IPS-18a (cell line): ENCODE measurements at regions not wholly inside any gene's neighbourhood (a gene's known extent, or its start where the extent isn't known, plus 50 kb on each side); places are given as distances from the start of the nearest gene placed in this dataset.

Experiments used
- H3K27ac ChIP-seq: one replicate; pipeline ENCODE4 v1.5.1; 2013; ENCODE audit warnings: low read length
- H3K27me3 ChIP-seq: one replicate; pipeline ENCODE4 v1.6.1; 2013; ENCODE audit warnings: mild to moderate bottlenecking, low read length; ENCODE audit not compliant: control insufficient read depth, insufficient read depth
- H3K36me3 ChIP-seq: one replicate; pipeline ENCODE4 v1.6.1; 2013; ENCODE audit warnings: low read depth, low read length; ENCODE audit not compliant: control insufficient read depth
- H3K4me1 ChIP-seq: one replicate; pipeline ENCODE4 v1.6.1; 2013; ENCODE audit warnings: low read depth, low read length; ENCODE audit not compliant: control insufficient read depth
- H3K4me3 ChIP-seq: one replicate; pipeline ENCODE4 v1.5.1; 2013; ENCODE audit warnings: low read length
- H3K9ac ChIP-seq: one replicate; pipeline ENCODE4 v1.6.1; 2013; ENCODE audit warnings: mild to moderate bottlenecking, low read length, moderate library complexity
- H3K9me3 ChIP-seq: one replicate; pipeline ENCODE4 v1.6.1; 2013; ENCODE audit warnings: low read depth, low read length; ENCODE audit not compliant: control insufficient read depth

DNA sequence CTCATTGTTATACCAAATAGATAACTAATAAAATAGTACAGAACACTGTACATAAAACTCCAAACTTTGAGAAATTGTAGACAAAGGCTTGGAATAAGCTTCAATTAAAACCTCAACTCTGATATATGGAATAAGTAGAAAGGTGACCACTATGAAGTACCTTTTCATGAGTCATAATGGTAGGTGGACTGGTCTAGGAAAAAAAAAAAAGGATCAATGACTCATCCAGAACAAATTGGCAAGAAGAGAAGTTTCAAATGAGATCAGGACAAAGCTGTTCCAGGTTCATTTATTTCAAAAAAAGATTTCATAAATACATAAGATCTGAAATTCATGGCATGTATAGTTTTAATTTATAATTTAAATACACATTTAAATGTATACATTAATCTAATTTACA is 769.7 kb downstream of the SUCLG1 start:
- H3K36me3 ChIP-seq = no peaks in the 10 kb centered on the region
- H3K4me3 ChIP-seq = no peak overlapping the region
- no peak overlapping the region for H3K9ac ChIP-seq
- H3K4me1 ChIP-seq = no peaks in the 10 kb centered on the region
- H3K27ac ChIP-seq = no peak overlapping the region
- no peaks in the 10 kb centered on the region for H3K27me3 ChIP-seq
- H3K9me3 ChIP-seq = no peaks in the 10 kb centered on the region

DNA sequence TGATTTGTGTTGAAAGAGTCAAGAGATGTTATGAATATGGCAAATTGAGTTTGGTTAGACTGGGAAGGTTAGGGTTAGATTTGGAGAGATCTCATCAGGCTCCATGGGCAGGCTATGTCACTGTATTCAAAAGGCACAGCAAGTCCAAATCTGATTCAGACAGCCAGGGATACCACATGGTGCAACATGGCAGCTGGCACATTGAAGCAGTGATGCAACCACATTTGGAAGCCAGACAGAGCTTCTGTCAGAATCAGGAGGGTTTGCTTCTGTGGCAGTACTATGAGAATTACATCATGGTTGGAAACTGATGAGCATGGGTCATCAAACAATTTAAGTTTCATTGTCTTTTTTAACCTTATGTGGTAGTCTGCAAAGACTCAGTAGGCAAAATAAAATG is 772.2 kb downstream of the SUCLG1 start:
- H3K4me1 ChIP-seq = no peaks in the 10 kb centered on the region
- no peak overlapping the region for H3K27ac ChIP-seq
- H3K4me3 ChIP-seq = no peak overlapping the region
- H3K9me3 ChIP-seq = no peaks in the 10 kb centered on the region
- H3K36me3 ChIP-seq = no peaks in the 10 kb centered on the region
- no peak overlapping the region for H3K9ac ChIP-seq
- no peaks in the 10 kb centered on the region for H3K27me3 ChIP-seq

DNA sequence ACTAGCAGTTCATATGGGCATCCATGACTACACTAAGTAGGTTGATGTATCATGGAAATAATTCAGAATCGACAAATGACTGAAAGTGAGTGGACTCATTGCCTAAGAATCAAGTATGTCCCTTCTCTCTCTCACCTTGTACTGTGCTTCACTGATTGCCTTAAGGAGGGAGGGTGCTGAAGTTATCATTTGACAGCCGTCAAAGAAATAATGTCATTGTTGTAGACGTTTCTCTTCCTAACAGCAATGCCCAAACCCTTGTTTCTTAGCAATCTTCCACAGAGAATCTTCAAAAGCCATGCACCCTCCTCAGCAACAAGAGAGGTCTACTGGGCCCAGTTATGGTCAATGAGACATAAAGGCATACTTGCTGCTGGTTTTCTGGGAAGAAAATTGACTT is 785.0 kb downstream of the SUCLG1 start:
- no peak overlapping the region for H3K27ac ChIP-seq
- H3K4me3 ChIP-seq = no peak overlapping the region
- H3K9ac ChIP-seq = no peak overlapping the region
- H3K27me3 ChIP-seq = no peaks in the 10 kb centered on the region
- no peaks in the 10 kb centered on the region for H3K36me3 ChIP-seq
- H3K9me3 ChIP-seq = peaks cover 9% of the 10 kb centered on the region
- H3K4me1 ChIP-seq = no peaks in the 10 kb centered on the region

DNA sequence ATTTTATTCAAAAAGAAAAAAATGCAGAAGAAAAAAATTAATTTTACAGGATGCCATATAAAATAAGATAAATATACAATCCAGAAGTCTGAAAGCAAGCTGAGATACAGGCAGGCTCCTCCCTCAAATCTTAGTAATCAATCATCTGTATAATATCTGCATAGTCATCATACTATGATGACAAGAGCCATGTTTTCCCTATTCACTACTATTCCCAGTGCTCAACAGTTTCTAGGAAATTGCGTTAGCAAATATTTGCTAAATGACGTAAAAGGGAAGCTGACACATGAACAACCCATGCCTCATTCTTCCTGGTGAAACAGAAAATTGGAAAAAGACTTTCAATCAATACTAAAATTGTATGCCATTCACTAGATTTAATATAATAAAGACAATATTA is 793.2 kb downstream of the SUCLG1 start:
- Histone ChIP-seq H3K9me3 (no peaks in the 10 kb centered on the region), H3K9ac (no peak overlapping the region), H3K27me3 (no peaks in the 10 kb centered on the region), H3K36me3 (no peaks in the 10 kb centered on the region), H3K4me3 (no peak overlapping the region), H3K4me1 (no peaks in the 10 kb centered on the region), H3K27ac (no peak overlapping the region)

DNA sequence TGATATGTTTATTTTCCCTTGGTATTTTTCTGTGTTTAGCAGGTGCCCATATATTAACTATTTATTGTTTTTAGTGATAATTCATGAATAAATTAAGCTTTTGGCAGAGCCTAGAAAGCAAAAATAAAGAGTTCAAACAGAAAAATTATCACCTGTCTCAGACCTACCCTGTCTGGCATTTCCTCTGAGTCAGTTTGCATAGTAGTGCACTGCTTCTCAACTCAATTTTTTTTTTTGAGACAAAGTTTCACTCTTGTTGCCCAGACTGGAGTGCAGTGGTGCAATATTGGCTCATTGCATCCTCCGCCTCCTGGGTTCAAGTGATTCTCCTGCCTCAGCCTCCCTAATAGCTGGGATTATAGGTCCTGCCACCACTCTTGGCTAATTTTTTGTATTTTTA is 793.9 kb downstream of the SUCLG1 start:
- no peak overlapping the region for H3K9ac ChIP-seq
- no peaks in the 10 kb centered on the region for H3K36me3 ChIP-seq
- H3K9me3 ChIP-seq = no peaks in the 10 kb centered on the region
- no peak overlapping the region for H3K27ac ChIP-seq
- H3K4me1 ChIP-seq = no peaks in the 10 kb centered on the region
- H3K27me3 ChIP-seq = no peaks in the 10 kb centered on the region
- no peak overlapping the region for H3K4me3 ChIP-seq

DNA sequence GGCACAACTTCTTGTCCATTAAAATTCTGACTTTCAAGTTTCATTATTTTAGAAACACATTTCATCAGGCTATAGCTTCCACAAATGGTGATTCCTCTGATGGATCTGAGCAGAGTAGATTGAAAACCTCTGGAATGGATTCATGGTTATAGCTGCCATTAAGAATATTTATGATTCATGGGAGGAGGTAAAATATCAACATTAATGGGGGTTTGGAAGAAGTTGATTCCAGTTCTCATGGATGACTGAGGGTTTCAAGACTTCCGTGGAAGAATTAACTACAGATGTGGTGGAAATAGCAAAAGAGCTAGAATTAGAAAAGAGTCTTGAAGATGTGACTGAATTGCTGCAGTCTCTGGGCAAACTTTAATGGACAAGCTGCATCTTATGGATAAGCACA is 797.4 kb downstream of the SUCLG1 start:
- H3K36me3 ChIP-seq = no peaks in the 10 kb centered on the region
- no peaks in the 10 kb centered on the region for H3K9me3 ChIP-seq
- no peaks in the 10 kb centered on the region for H3K27me3 ChIP-seq
- no peaks in the 10 kb centered on the region for H3K4me1 ChIP-seq
- no peak overlapping the region for H3K27ac ChIP-seq
- H3K4me3 ChIP-seq = no peak overlapping the region
- H3K9ac ChIP-seq = no peak overlapping the region

DNA sequence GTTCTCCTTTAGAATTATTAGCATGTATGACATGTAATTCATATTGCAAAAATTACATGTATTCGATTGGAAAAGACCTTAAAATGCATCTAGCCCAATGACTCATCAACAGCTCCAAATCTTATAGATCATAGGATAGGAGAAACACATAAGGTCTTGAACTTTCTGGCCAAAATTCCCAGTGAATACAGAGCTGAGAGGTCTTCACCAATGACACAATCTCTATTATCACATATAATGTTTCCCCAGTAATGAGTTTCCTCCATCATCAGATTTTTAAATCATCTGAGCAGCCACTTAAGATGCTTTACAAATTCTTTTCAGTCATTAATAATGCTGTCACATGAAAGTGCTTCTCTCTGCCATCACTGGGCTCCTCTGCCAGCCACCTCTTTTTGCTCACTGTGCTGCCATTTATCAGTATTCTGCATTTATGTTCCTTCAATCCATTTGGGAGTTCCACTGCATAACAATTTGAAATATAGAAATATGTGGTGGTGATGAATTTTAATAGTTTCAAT is 804.9 kb downstream of the SUCLG1 start:
- Histone ChIP-seq H3K27ac (no peak overlapping the region), H3K27me3 (no peaks in the 10 kb centered on the region), H3K9me3 (no peaks in the 10 kb centered on the region), H3K9ac (no peak overlapping the region), H3K4me3 (no peak overlapping the region), H3K36me3 (no peaks in the 10 kb centered on the region), H3K4me1 (no peaks in the 10 kb centered on the region)

DNA sequence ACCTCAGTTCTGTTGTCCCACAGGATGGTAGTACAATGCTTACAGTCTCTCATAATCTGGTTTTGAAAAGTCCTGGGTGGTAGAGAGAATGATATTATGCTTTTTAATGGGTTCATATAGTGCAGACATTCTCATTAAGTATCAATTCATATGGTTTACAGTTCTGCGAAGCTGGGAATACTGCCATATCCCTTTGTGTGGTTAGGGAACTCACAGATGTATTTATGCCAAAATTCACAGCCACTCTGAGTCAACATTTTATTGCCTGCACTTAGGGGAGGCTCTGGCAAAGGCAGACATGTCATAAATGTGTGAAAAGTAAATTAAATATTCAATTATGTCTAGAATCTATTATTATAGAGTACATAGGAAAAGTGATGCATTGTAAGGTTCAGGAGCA is 808.2 kb downstream of the SUCLG1 start:
- Histone ChIP-seq H3K36me3 (no peaks in the 10 kb centered on the region), H3K27me3 (no peaks in the 10 kb centered on the region), H3K9ac (no peak overlapping the region), H3K4me1 (no peaks in the 10 kb centered on the region), H3K4me3 (no peak overlapping the region), H3K9me3 (no peaks in the 10 kb centered on the region), H3K27ac (no peak overlapping the region)

DNA sequence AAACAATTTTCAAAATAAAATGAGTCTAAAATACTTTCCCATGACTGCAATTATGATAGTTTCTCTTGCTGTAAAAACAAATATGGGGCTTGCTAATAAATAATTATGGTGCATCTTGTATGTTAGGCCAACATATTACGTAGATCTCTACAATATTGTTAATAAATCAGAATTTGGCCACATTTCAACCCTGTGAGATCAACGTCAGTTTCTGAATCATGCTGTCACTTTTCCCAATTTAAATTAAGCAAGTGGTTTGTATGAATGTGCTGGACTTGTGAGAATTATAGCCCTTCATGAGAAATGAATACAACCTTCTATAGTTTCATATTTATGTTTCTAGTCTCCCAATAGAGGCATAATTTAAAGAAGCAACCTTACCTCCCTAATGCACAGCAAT is 808.9 kb downstream of the SUCLG1 start:
- Histone ChIP-seq H3K9me3 (no peaks in the 10 kb centered on the region), H3K27ac (no peak overlapping the region), H3K4me3 (no peak overlapping the region), H3K27me3 (no peaks in the 10 kb centered on the region), H3K36me3 (no peaks in the 10 kb centered on the region), H3K4me1 (no peaks in the 10 kb centered on the region), H3K9ac (no peak overlapping the region)

DNA sequence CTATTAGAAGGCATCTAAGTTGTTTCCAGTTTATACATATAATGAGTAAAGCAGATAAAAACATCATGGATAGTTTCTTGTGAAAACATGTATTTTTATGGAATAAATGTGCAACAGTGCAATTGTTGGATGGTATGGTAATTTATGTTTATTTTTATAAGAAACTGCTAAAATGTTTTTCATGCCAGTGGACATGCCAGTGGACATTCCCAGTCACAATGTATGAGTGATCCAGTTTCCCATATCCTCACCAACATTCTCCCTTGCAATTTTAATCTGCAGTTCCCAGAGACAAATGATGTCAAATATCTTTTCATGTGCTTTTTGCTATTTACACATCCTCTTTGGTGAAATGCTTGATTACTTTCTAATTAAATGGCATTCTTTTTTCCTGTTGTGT is 818.6 kb downstream of the SUCLG1 start:
- H3K9me3 ChIP-seq = no peaks in the 10 kb centered on the region
- H3K4me3 ChIP-seq = no peak overlapping the region
- no peaks in the 10 kb centered on the region for H3K36me3 ChIP-seq
- H3K27me3 ChIP-seq = no peaks in the 10 kb centered on the region
- H3K27ac ChIP-seq = no peak overlapping the region
- H3K9ac ChIP-seq = no peak overlapping the region
- H3K4me1 ChIP-seq = no peaks in the 10 kb centered on the region

DNA sequence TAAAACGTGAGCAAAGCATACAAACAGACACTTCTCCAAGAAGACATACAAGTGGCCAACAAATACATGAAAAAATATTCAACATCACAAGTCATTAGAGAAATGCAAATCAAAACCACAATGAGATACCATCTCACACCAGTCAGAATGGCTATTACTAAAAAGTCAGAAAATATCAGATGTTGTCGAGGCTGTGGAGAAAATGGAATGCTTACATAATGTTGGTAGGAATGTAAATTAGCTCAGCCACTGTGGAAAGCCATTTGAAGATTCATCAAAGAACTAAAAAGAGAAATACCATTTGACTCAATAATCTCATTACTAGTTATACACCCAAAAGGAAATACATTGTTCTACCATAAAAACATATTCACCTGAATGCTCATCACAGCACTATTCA is 825.7 kb downstream of the SUCLG1 start:
- no peaks in the 10 kb centered on the region for H3K9me3 ChIP-seq

DNA sequence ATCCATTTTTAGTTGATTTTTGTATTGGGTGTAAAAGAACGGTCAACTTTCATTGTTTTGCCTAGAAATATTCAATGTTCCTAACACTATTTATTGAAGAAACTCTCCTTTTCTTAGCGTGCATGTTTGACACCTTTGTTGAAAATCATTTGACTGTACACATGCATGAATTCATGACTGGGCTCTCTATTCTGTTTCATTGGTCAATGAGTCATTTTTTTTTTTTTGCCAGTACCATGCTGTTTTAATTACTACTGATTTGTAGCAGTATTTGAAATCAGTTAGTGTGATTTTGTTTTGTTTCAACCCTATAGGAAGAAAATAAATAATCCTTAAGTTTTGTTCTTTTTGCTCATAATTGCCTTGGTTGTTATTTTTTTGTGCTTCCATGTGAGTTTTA is 828.7 kb downstream of the SUCLG1 start:
- Histone ChIP-seq H3K9me3 (no peaks in the 10 kb centered on the region), H3K9ac (no peak overlapping the region), H3K27me3 (no peaks in the 10 kb centered on the region), H3K4me3 (no peak overlapping the region), H3K27ac (no peak overlapping the region), H3K36me3 (no peaks in the 10 kb centered on the region), H3K4me1 (no peaks in the 10 kb centered on the region)

More for the DNA sequence above, 825.7 kb downstream of the SUCLG1 start:
- Histone ChIP-seq H3K4me3 (no peak overlapping the region), H3K4me1 (no peaks in the 10 kb centered on the region), H3K27me3 (no peaks in the 10 kb centered on the region), H3K9ac (no peak overlapping the region), H3K27ac (no peak overlapping the region), H3K36me3 (no peaks in the 10 kb centered on the region)
